K562 (cell line): ENCODE measurements at regions not wholly inside any gene's neighbourhood (a gene's known extent, or its start where the extent isn't known, plus 50 kb on each side); places are given as distances from the start of the nearest gene placed in this dataset.

ENCODE experiments used
- ATAC-seq: fragments of 200-7000 bp; cut with Tn5 transposase; 3 replicates; pipeline ENCODE4 v1.9.1; 2020; ENCODE audit warnings: moderate library complexity
- BruUV-seq: library from RNA; stranded (reverse); fragments of 400-500 nt; replicated peaks from 2 replicates; lab custom pipeline; 2021; lab: Mats Ljungman, UMichigan
- CTCF ChIA-PET: fragments of 300-600 bp; formaldehyde crosslinking; extraction: SDS; loops from one replicate; lab custom pipeline; 2021; ENCODE audit warnings: low intra/inter-chr PET ratio; lab: Yijun Ruan, JAX
- POLR2A ChIA-PET: fragments of 300-600, 350-650 bp; sonication (Branson Sonifier 250); formaldehyde crosslinking; extraction: SDS; loops from one replicate; lab custom pipeline; 2021; ENCODE audit warnings: antibody characterized with exemption, inconsistent platforms; lab: Yijun Ruan, JAX
- DNase-seq, 4 experiments: peaks; one replicate each; pipeline versions ENCODE4 v3.0.0 to v3.0.0-alpha.2; 2011 to 2018; ENCODE audit warnings: low spot score in 3 of 4, mixed read lengths in 3 of 4; ENCODE audit errors: extremely low read depth in 1 of 4
- FAIRE-seq: peaks from 2 replicates; lab custom pipeline; 2011; peaks lifted over from hg19 to GRCh38; lab: Jason Lieb, UNC
- H2AFZ ChIP-seq: 2 replicates; pipeline ENCODE4 v1.6.0; 2011; ENCODE audit warnings: low read depth, low read length, control low read depth, inconsistent platforms
- H3K27ac ChIP-seq: fragments of 200-600 bp; 3 replicates; pipeline ENCODE4 v1.8.0; 2011; ENCODE audit warnings: low read depth, mild to moderate bottlenecking, control low read depth, inconsistent platforms, low read length, moderate library complexity, mixed read lengths; ENCODE audit errors: extremely low read depth
- H3K27me3 ChIP-seq, 2 experiments: fragments of 300-600 bp in 1 of 2; 2 replicates in 1 of 2; 3 replicates in 1 of 2; pipeline versions ENCODE4 v1.6.0 to v1.8.0; 2011; ENCODE audit warnings: inconsistent platforms in 2 of 2, low read length in 2 of 2, mild to moderate bottlenecking in 1 of 2, mixed read lengths in 1 of 2, moderate library complexity in 1 of 2; ENCODE audit not compliant: control insufficient read depth in 2 of 2, insufficient read depth in 2 of 2
- H3K36me3 ChIP-seq: fragments of 300-600 bp; 3 replicates; pipeline ENCODE4 v1.8.0; 2011; ENCODE audit warnings: mild to moderate bottlenecking, low read length, inconsistent platforms; ENCODE audit not compliant: control insufficient read depth, insufficient read depth
- H3K4me1 ChIP-seq, 2 experiments: fragments of 200-600 bp in 1 of 2; replicated peaks in 1 of 2; 2 replicates in 1 of 2; 3 replicates in 1 of 2; pipeline versions ENCODE4 v1.5.1 to v1.8.0; 2011; ENCODE audit warnings: inconsistent platforms in 2 of 2, low read length in 2 of 2, mild to moderate bottlenecking in 1 of 2, mixed read lengths in 1 of 2, moderate library complexity in 1 of 2; ENCODE audit not compliant: control insufficient read depth in 2 of 2, insufficient read depth in 2 of 2
- H3K4me2 ChIP-seq: 2 replicates; pipeline ENCODE4 v1.6.1; 2011; ENCODE audit warnings: low read length, control low read depth, inconsistent platforms, mixed read lengths; ENCODE audit not compliant: insufficient read depth
- H3K4me3 ChIP-seq: fragments of 200-600 bp; sonication (generic), shearing (Covaris generic); 2 replicates; pipeline ENCODE4 v1.5.1; 2016; ENCODE audit warnings: control low read depth, inconsistent platforms
- H3K79me2 ChIP-seq: fragments of 200-600 bp; 3 replicates; pipeline ENCODE4 v1.8.0; 2011; ENCODE audit warnings: low read length, inconsistent platforms; ENCODE audit not compliant: control insufficient read depth, insufficient read depth
- H3K9ac ChIP-seq, 2 experiments: 2 replicates each; pipeline versions ENCODE4 v1.6.0 to v1.6.1; 2011; ENCODE audit warnings: low read depth in 2 of 2, low read length in 2 of 2, control low read depth in 1 of 2, inconsistent platforms in 1 of 2, mild to moderate bottlenecking in 1 of 2, mixed read lengths in 1 of 2; ENCODE audit not compliant: insufficient read depth in 1 of 2
- H3K9me1 ChIP-seq: one replicate; pipeline ENCODE4 v1.6.0; 2011; ENCODE audit warnings: inconsistent platforms, mild to moderate bottlenecking, low read length, moderate library complexity; ENCODE audit not compliant: control insufficient read depth, insufficient read depth
- H3K9me3 ChIP-seq: replicated peaks from 2 replicates; pipeline ENCODE4 v1.5.1; 2011; ENCODE audit warnings: low read depth, low read length, inconsistent platforms; ENCODE audit not compliant: control insufficient read depth, insufficient read depth
- H4K20me1 ChIP-seq: replicated peaks from 2 replicates; pipeline ENCODE4 v1.6.1; 2011; ENCODE audit warnings: low read length, inconsistent platforms, mixed read lengths; ENCODE audit not compliant: control insufficient read depth, insufficient read depth
- HBP1 ChIP-seq: fragments of 450-650 bp; formaldehyde crosslinking; IDR thresholded peaks from 2 replicates; pipeline ENCODE4 v1.4.0; 2022; ENCODE audit warnings: missing genetic modification characterization
- HMG20B ChIP-seq: fragments of 250-450 bp; sonication (Bioruptor Pico); IDR thresholded peaks from 2 replicates; pipeline ENCODE4 v1.5.0; 2021; ENCODE audit warnings: mild to moderate bottlenecking
- ZNF280A ChIP-seq: fragments of 450-650 bp; IDR thresholded peaks from 2 replicates; pipeline ENCODE4 v1.6.1; 2018; ENCODE audit warnings: mild to moderate bottlenecking, low read depth; ENCODE audit not compliant: partially characterized antibody
- ZNF644 ChIP-seq: fragments of 200-800 bp; sonication (Bioruptor generic); IDR thresholded peaks from 2 replicates; pipeline ENCODE4 v1.6.1; 2016; ENCODE audit warnings: low read depth, missing genetic modification characterization, missing compliant biosample characterization
- ZNF655 ChIP-seq: fragments of 250-450 bp; sonication (Bioruptor Pico); IDR thresholded peaks from 2 replicates; pipeline ENCODE4 v1.5.0; 2021
- WGBS: fragments of 100-300 bp; shearing (Covaris generic); methylation state at CpG from one replicate; pipeline ENCODE4 v1.1.6; 2016; ENCODE audit warnings: low coverage, mixed read lengths; ENCODE audit not compliant: insufficient coverage; ENCODE audit errors: missing lambda C conversion rate; 5-methylcytosine and 5-hydroxymethylcytosine counted together
- in situ Hi-C: fragments of 300-500 bp; cut with MboI; formaldehyde crosslinking; loops from 4 replicates; pipeline ENCODE4 v1.15.0; 2018; ENCODE audit warnings: inconsistent platforms, mixed read lengths
- intact Hi-C: fragments of 100-400 bp; cut with micrococcal nuclease; formaldehyde crosslinking; loops from 2 replicates; pipeline ENCODE4 v1.14.2; 2022

GRCh38 chr16:89041571-89042481 is 51.8 kb upstream of the ACSF3 start:
- H3K9ac ChIP-seq, result no peak overlapping the region
- no peak for DNase-seq
- no peaks in the 10 kb centered on the region for H3K79me2 ChIP-seq
- POLR2A ChIA-PET, result no interaction called here
- no peak for FAIRE-seq
- H3K9me3 ChIP-seq, result no peaks in the 10 kb centered on the region
- H3K9me1 ChIP-seq, result peaks cover 3% of the 10 kb centered on the region
- in situ Hi-C loops (no loop called here), intact Hi-C loops (no loop called here)
- CTCF ChIA-PET, result no interaction called here
- no peak for TF ChIP-seq ZNF644 (tag)
- TF ChIP-seq HBP1 (CRISPR knock-in tag), result no peak
- no peak for TF ChIP-seq ZNF655 (CRISPR knock-in tag)
- TF ChIP-seq ZNF280A, result no peak
- no peak for TF ChIP-seq HMG20B (CRISPR knock-in tag)
- H3K36me3 ChIP-seq, result no peaks in the 10 kb centered on the region
- H3K4me2 ChIP-seq, result no peak overlapping the region
- no TSS peak for BruUV-seq
- no peak overlapping the region for H3K27ac ChIP-seq
- ATAC-seq, result no peak
- H3K4me3 ChIP-seq, result no peak overlapping the region
- peaks cover 25% of the 10 kb centered on the region for H4K20me1 ChIP-seq
- peaks cover 0 to 72% of the 10 kb centered on the region in 2 experiments; a peak in 2 of 5 replicates for H3K4me1 ChIP-seq
- no peak overlapping the region for H2AFZ ChIP-seq
- WGBS, result 24% methylated on average over 29 of the region's 42 CpGs
- peaks cover 45 to 95% of the 10 kb centered on the region in 2 experiments for H3K27me3 ChIP-seq
